ENCODE measurements at regions not wholly inside any gene's neighbourhood (a gene's known extent, or its start where the extent isn't known, plus 50 kb on each side); places are given as distances from the start of the nearest gene placed in this dataset.

- TF ChIP-seq CTCF (IDR thresholded peaks at IDR 0.05; ENCODE audit: low read depth, low read length, missing control alignments), result no peak
- DNase-seq (ENCODE audit: low read depth), result no peak
- in situ Hi-C loops (cut with HindIII; ENCODE audit: low sequenced_read_pairs), result loop anchor here (25.0 kb wide), 1 partner anchor 1172 kb away; no protein-coding TSS in a partner anchor
- no peak overlapping the region for H3K4me3 ChIP-seq (ENCODE audit: low read depth, low read length)
These were observed 1596.3 kb downstream of the PCDH9 start for GRCh38 chr13:65633806-65634205.

GRCh38 chr13:65631078-65631477 lies 1599.1 kb downstream of the PCDH9 start:
- no peak overlapping the region for H3K4me3 ChIP-seq (ENCODE audit: low read depth, low read length)
- no peak for TF ChIP-seq CTCF (IDR thresholded peaks at IDR 0.05; ENCODE audit: low read depth, low read length, missing control alignments)
- DNase-seq (ENCODE audit: low read depth), result no peak
- in situ Hi-C loops (cut with HindIII; ENCODE audit: low sequenced_read_pairs), result loop anchor here (25.0 kb wide), 1 partner anchor 1169 kb away; no protein-coding TSS in a partner anchor

GRCh38 chr13:65629926-65630325 lies 1600.2 kb downstream of the PCDH9 start:
- no peak overlapping the region for H3K4me3 ChIP-seq (ENCODE audit: low read depth, low read length)
- in situ Hi-C loops (cut with HindIII; ENCODE audit: low sequenced_read_pairs), result loop anchor here (25.0 kb wide), 1 partner anchor 1168 kb away; no protein-coding TSS in a partner anchor
- TF ChIP-seq CTCF (IDR thresholded peaks at IDR 0.05; ENCODE audit: low read depth, low read length, missing control alignments), result no peak
- DNase-seq (ENCODE audit: low read depth), result no peak

- DNase-seq (ENCODE audit: low read depth), result no peak
- in situ Hi-C loops (cut with HindIII; ENCODE audit: low sequenced_read_pairs), result no loop called here
- no peak for TF ChIP-seq CTCF (IDR thresholded peaks at IDR 0.05; ENCODE audit: low read depth, low read length, missing control alignments)
- no peak overlapping the region for H3K4me3 ChIP-seq (ENCODE audit: low read depth, low read length)
These were observed 1607.0 kb downstream of the PCDH9 start for GRCh38 chr13:65623148-65623547.

GRCh38 chr13:65615506-65615905 lies 1614.6 kb downstream of the PCDH9 start:
- no peak overlapping the region for H3K4me3 ChIP-seq (ENCODE audit: low read depth, low read length)
- no peak for TF ChIP-seq CTCF (IDR thresholded peaks at IDR 0.05; ENCODE audit: low read depth, low read length, missing control alignments)
- in situ Hi-C loops (cut with HindIII; ENCODE audit: low sequenced_read_pairs), result no loop called here
- DNase-seq (ENCODE audit: low read depth), result no peak

GRCh38 chr13:65613004-65613403 lies 1617.1 kb downstream of the PCDH9 start:
- no peak for DNase-seq (ENCODE audit: low read depth)
- no peak for TF ChIP-seq CTCF (IDR thresholded peaks at IDR 0.05; ENCODE audit: low read depth, low read length, missing control alignments)
- in situ Hi-C loops (cut with HindIII; ENCODE audit: low sequenced_read_pairs), result no loop called here
- H3K4me3 ChIP-seq (ENCODE audit: low read depth, low read length), result no peak overlapping the region

GRCh38 chr13:65609350-65609749 lies 1620.8 kb downstream of the PCDH9 start:
- in situ Hi-C loops (cut with HindIII; ENCODE audit: low sequenced_read_pairs), result no loop called here
- DNase-seq (ENCODE audit: low read depth), result no peak
- no peak for TF ChIP-seq CTCF (IDR thresholded peaks at IDR 0.05; ENCODE audit: low read depth, low read length, missing control alignments)
- no peak overlapping the region for H3K4me3 ChIP-seq (ENCODE audit: low read depth, low read length)
